IPS DF 6.9 (cell line): ENCODE measurements at regions not wholly inside any gene's neighbourhood (a gene's known extent, or its start where the extent isn't known, plus 50 kb on each side); places are given as distances from the start of the nearest gene placed in this dataset.

Experiments
- DNase-seq: peaks from one replicate; pipeline ENCODE4 v3.0.0-alpha.2; 2013; ENCODE audit warnings: low read depth, low spot score
- H3K27ac ChIP-seq: one replicate; pipeline ENCODE4 v1.5.1; 2013; ENCODE audit warnings: low read length, control low read depth
- H3K27me3 ChIP-seq: 2 replicates; pipeline ENCODE4 v1.6.1; 2013; ENCODE audit warnings: mild to moderate bottlenecking, low read length; ENCODE audit not compliant: control insufficient read depth, insufficient read depth
- H3K36me3 ChIP-seq: 2 replicates; pipeline ENCODE4 v1.6.1; 2013; ENCODE audit warnings: low read length; ENCODE audit not compliant: control insufficient read depth, insufficient read depth
- H3K4me1 ChIP-seq: 2 replicates; pipeline ENCODE4 v1.6.1; 2013; ENCODE audit warnings: low read length; ENCODE audit not compliant: control insufficient read depth, insufficient read depth
- H3K4me3 ChIP-seq: 2 replicates; pipeline ENCODE4 v1.5.1; 2013; ENCODE audit warnings: mild to moderate bottlenecking, low read length
- H3K9me3 ChIP-seq: 2 replicates; pipeline ENCODE4 v1.6.1; 2013; ENCODE audit warnings: low read length, inconsistent platforms; ENCODE audit not compliant: control insufficient read depth, insufficient read depth
- WGBS: extraction: QIAGEN DNeasy Blood & Tissue Kit; methylation state at CpG from one replicate; pipeline ENCODE4 v1.1.7; 2013; ENCODE audit warnings: mixed read lengths, missing lambda C conversion rate; ENCODE audit not compliant: insufficient read length, insufficient coverage; 5-methylcytosine and 5-hydroxymethylcytosine counted together

DNA sequence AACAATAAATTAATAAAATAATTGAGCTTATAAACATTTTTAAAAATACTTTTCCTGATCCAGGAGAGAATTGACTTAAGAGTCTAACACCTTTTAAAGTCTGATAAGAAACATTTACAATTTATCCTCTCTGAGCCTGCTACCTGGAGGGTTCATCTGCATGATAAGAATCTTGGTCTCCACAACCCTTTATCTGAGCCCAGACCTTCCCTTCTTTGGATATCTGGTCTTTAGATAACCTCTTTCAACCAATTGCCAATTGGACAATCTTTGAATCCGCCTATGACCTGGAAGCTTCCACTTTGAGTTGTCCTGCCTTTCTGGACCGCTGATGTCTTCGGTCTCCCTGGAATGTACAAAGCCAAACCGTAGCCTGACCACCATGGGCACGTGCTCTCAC lies 1393.3 kb upstream of the TMEM132C start:
- Histone ChIP-seq H3K27me3 (no peaks in the 10 kb centered on the region), H3K4me3 (no peak overlapping the region), H3K9me3 (no peaks in the 10 kb centered on the region; the same call in 1 of the 2 replicates), H3K4me1 (no peaks in the 10 kb centered on the region), H3K36me3 (no peaks in the 10 kb centered on the region), H3K27ac (no peak overlapping the region)
- DNase-seq, result no peak
- no CpG with 5 or more reads among the region's 5 CpGs for WGBS

DNA sequence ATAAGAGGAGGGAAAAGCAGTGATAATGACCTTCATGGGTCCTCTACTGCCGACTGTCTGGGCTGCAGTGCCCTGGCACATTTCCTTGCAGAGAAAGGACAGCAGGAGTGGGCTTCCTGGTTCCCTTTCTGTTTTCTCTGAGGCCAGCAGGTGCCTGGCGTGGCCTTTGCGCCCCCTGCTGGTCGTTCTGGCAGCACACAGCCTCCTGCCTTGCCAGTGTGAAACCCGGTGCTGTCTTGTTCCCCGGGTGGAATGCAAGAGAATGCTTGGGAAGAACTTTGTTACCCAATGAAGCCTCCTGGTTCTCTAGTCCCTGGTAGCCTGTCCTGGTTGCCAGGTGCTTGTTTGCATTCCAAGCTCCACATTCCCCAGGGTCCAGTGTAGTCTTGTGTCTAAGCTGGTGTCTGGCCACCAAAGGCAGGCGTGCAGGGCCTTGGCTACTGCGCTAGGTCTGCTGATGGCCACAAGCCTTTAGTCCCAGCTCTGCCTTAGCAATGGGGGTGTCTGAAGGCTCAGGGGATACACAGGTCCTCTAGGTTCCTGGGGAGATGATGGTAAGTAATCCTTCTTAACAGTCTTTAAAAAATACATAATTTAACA lies 1392.4 kb upstream of the TMEM132C start:
- no peaks in the 10 kb centered on the region for H3K27me3 ChIP-seq
- H3K4me1 ChIP-seq, result no peaks in the 10 kb centered on the region
- no CpG with 5 or more reads among the region's 8 CpGs for WGBS
- no peak overlapping the region for H3K4me3 ChIP-seq
- no peaks in the 10 kb centered on the region; the same call in 1 of the 2 replicates for H3K9me3 ChIP-seq
- no peak overlapping the region for H3K27ac ChIP-seq
- H3K36me3 ChIP-seq, result no peaks in the 10 kb centered on the region
- peak; percentile 35 for DNase-seq

DNA sequence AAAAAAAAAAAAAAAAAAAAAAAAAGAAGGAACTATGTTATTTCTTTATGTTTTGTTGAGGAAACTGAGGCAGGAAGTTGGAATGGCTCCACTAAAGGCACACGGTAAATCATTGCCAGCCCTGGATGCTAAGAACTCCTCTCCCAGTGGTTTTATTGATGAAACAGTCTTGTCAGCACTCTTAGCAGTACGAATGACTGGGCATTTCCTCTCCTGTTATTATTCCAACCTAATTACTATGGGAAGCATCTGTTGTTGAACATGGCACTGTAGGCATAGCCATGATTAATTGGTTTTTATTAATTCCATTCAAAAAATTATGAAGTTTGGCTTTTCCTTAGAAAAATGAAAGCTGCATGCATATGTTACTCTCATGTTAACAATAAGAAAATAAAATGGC lies 1387.1 kb upstream of the TMEM132C start:
- no peak overlapping the region for H3K4me3 ChIP-seq
- no peak for DNase-seq
- H3K4me1 ChIP-seq, result no peaks in the 10 kb centered on the region
- H3K36me3 ChIP-seq, result no peaks in the 10 kb centered on the region
- no peaks in the 10 kb centered on the region for H3K27me3 ChIP-seq
- WGBS, result no CpG with 5 or more reads among the region's 2 CpGs
- no peak overlapping the region for H3K27ac ChIP-seq
- H3K9me3 ChIP-seq, result no peaks in the 10 kb centered on the region

DNA sequence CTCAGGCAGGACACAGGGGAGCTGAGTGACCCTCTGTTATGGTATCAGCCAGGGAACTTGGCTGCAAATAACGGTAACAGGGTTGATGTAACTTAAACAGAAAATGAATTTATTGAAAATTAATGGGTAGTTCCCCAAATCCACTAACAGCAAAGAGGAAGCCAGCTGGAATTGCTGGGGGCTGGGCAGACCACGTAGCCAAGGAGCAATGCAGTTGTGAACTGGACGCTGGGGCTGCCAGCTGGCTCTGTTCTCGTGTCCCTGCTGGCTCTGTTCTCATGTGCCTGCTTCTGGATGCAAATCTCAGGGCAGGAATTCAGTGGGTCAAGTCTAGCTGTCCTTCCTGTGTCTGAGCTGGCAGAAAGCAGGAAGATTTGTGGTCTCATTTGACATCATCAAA lies 1383.3 kb upstream of the TMEM132C start:
- Histone ChIP-seq H3K4me1 (no peaks in the 10 kb centered on the region), H3K4me3 (no peak overlapping the region), H3K9me3 (no peaks in the 10 kb centered on the region), H3K36me3 (no peaks in the 10 kb centered on the region), H3K27me3 (no peaks in the 10 kb centered on the region), H3K27ac (no peak overlapping the region)
- no peak for DNase-seq
- no CpG with 5 or more reads among the region's 4 CpGs for WGBS

DNA sequence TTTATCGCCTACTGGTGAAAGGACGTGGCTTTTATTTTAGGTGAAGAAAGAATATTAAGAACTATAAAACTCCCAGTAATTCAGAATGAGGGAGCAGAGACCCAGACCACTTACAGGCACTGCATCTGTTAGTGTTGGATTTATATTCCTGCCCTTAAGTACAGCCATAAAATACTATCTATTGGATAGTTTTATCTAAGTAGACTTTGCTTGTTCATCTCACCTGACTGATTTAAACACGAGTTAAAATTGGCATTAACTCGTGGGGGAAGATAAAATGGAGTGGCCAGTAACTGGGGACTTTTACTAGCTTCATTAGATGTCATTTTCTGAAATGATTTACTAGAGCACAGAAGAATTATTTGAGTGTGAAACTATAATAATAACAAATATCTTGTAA lies 1377.5 kb upstream of the TMEM132C start:
- no CpG with 5 or more reads among the region's 4 CpGs for WGBS
- Histone ChIP-seq H3K36me3 (no peaks in the 10 kb centered on the region), H3K4me3 (no peak overlapping the region), H3K27ac (no peak overlapping the region), H3K27me3 (no peaks in the 10 kb centered on the region), H3K4me1 (no peaks in the 10 kb centered on the region), H3K9me3 (no peaks in the 10 kb centered on the region)
- DNase-seq, result no peak

DNA sequence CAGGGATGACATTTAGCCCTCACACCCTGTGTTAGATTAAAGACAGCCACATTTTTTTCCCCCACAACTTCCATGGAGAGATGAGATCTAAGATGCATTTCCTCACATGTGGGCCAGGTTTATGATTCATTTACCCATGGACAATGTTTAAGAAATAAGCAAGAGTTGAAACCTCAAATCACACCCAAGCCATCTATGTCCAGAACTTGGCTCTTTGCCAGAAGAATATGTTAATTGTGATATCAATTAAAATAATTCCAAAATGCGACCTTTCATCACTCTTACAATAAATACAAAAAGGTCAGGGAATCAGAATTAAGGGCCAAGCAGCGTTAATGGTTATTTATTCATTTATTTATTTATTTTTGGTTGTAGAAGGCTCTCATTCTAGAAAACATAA lies 1376.9 kb upstream of the TMEM132C start:
- WGBS, result no CpG with 5 or more reads among the region's 2 CpGs
- no peak for DNase-seq

DNA sequence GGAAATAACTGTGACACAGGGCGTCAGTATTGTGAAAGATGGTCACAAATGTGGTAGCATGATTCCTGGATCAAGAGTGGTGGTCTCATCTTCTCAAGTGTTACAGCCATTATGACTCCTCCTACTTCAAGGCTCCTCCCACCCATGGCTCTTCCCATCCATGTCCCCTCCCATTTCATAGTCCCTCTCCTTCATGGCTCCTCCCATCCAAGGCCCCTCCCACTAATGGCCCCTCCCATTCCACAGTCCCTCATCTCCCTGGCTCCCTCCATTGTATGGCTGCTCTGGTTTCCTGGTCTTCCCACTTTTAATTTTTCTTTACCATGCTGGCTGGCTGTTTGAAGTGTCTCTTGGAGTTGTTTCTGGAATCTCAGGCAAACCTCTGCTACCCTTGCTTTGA lies 1375.2 kb upstream of the TMEM132C start:
- Histone ChIP-seq H3K27me3 (no peaks in the 10 kb centered on the region), H3K4me3 (no peak overlapping the region), H3K9me3 (no peaks in the 10 kb centered on the region; the same call in 1 of the 2 replicates), H3K36me3 (no peaks in the 10 kb centered on the region), H3K27ac (no peak overlapping the region), H3K4me1 (no peaks in the 10 kb centered on the region)
- DNase-seq, result no peak
- WGBS, result no CpG with 5 or more reads among the region's 1 CpG

More for the DNA sequence above, 1376.9 kb upstream of the TMEM132C start:
- Histone ChIP-seq H3K36me3 (no peaks in the 10 kb centered on the region), H3K27me3 (no peaks in the 10 kb centered on the region), H3K4me1 (no peaks in the 10 kb centered on the region), H3K9me3 (no peaks in the 10 kb centered on the region), H3K4me3 (no peak overlapping the region), H3K27ac (no peak overlapping the region)

GRCh38 chr12:126895951-126896913 lies 1370.7 kb upstream of the TMEM132C start:
- no peak overlapping the region for H3K27ac ChIP-seq
- no CpG with 5 or more reads among the region's 4 CpGs for WGBS
- no peak for DNase-seq
- no peak overlapping the region for H3K4me3 ChIP-seq
- no peaks in the 10 kb centered on the region for H3K36me3 ChIP-seq
- H3K9me3 ChIP-seq, result no peaks in the 10 kb centered on the region; the same call in 1 of the 2 replicates
- no peaks in the 10 kb centered on the region for H3K4me1 ChIP-seq
- no peaks in the 10 kb centered on the region for H3K27me3 ChIP-seq

DNA sequence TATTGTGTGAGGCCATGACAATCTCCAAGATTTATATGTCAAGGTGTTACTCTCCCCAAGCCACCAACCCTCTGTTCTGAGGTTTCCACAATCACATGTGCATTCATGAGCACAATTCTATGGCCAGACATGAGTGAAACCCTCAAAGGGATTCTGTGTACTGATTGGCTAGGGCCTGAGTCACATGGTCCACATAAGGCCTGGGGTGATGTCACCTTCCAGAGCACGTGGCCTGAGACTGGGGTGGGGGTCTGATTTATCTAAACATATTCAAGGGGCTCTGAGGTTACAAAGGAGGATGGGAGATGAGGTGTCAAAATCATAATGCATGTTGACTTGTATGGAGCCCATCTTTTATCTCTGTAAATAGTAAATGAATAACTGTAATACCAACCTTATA lies 1369.9 kb upstream of the TMEM132C start:
- no peak overlapping the region for H3K4me3 ChIP-seq
- no peaks in the 10 kb centered on the region for H3K4me1 ChIP-seq
- H3K27ac ChIP-seq, result no peak overlapping the region
- H3K9me3 ChIP-seq, result no peaks in the 10 kb centered on the region; the same call in 1 of the 2 replicates
- WGBS, result no CpG with 5 or more reads among the region's 1 CpG
- no peak for DNase-seq
- no peaks in the 10 kb centered on the region for H3K27me3 ChIP-seq
- no peaks in the 10 kb centered on the region for H3K36me3 ChIP-seq

- no peaks in the 10 kb centered on the region for H3K27me3 ChIP-seq
- WGBS, result no CpG with 5 or more reads among the region's 5 CpGs
- H3K36me3 ChIP-seq, result no peaks in the 10 kb centered on the region
- DNase-seq, result no peak
- no peak overlapping the region for H3K4me3 ChIP-seq
- no peaks in the 10 kb centered on the region; the same call in 1 of the 2 replicates for H3K9me3 ChIP-seq
- H3K4me1 ChIP-seq, result no peaks in the 10 kb centered on the region
- H3K27ac ChIP-seq, result no peak overlapping the region
Observed at GRCh38 chr12:126897778-126898177, 1369.2 kb upstream of the TMEM132C start.
